ENCODE measurements at regions not wholly inside any gene's neighbourhood (a gene's known extent, or its start where the extent isn't known, plus 50 kb on each side); places are given as distances from the start of the nearest gene placed in this dataset.

DNA sequence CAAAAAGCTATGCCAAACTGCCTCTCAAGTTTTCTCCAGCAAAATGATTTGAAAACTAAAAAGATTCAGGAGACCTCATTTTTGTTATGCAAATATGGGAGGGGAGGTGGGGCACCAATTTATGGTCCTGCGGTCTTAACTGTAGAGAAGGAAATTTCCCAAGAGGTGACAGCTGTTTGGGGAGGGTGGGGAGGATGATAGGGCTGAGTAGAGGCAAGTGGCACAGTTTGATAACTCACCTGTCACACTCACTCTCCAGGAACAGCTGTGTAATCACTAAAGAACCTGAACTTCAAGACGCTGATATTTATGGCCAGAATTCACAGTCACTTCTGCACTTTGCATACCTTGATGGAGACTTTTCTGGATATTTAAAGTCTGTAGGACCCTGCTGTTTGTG is 232.9 kb upstream of the STARD13 start:
- no peak for DNase-seq
- 11 to 54% (median 33%) methylated on average over 2 of the region's 2 CpGs for WGBS, 3 donors
- no peaks in the 10 kb centered on the region for H3K4me1 ChIP-seq (ENCODE audit: control insufficient read depth in 3 of 3, insufficient read depth in 2 of 3, low read depth in 1 of 3, low read length in 2 of 3)
- H3K27ac ChIP-seq (ENCODE audit: low read depth in 1 of 3, low read length in 2 of 3): no peak overlapping the region
- no peaks in the 10 kb centered on the region for H3K27me3 ChIP-seq (ENCODE audit: control insufficient read depth in 3 of 3, insufficient read depth in 3 of 3, low read length in 3 of 3)
- H3K36me3 ChIP-seq (ENCODE audit: control insufficient read depth in 3 of 3, insufficient read depth in 2 of 3, low read depth in 1 of 3, low read length in 3 of 3): no peaks in the 10 kb centered on the region
- H3K9me3 ChIP-seq (ENCODE audit: control insufficient read depth in 2 of 2, insufficient read depth in 1 of 2, low read depth in 1 of 2, low read length in 1 of 2): no peaks in the 10 kb centered on the region
- H3K4me3 ChIP-seq (ENCODE audit: low read depth in 1 of 3, low read length in 3 of 3): no peak overlapping the region
- no peak for FAIRE-seq

DNA sequence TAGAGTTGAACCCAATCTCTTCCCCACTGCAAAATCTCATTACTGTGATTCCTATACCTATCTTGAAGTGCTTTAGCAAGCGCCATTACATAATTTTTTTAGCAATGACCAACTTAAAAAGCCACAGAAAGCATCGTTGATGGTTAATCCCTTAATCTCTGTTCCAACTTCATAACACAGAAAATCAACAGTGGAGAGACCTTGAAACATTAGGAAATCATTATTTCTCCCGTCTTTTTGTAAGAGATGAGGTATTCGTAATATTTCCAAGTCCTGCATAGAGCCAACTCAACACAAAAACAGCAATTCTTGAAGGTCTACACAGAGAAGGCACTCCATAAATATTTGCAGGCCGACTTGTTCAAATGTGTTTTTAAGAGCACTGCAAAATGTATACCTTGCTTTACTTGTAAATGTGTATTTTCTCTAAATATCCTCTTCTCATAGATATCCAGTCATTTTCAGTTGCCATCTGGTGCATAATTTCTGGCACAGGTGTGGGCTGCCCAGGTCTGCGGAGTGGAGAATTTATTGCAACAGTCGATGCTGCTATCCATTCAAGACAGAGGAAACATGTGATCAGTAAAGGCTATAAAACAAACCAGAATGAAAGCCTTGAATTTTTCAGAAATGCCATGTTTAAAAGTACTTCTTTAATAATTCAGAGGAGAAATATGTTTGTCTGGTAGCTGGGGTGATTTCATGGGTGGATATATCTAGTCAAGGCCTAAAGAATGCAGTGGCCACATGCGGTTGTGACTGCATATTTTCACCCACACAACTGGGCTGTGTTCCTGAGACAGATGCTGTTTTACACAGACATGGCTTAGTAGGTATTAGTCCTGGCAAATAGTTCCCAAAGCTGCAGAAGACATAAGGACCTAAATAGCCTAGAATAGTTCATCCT is 234.3 kb upstream of the STARD13 start:
- DNase-seq (no peak), FAIRE-seq (no peak)
- H3K4me3 ChIP-seq (ENCODE audit: low read depth in 1 of 3, low read length in 3 of 3): no peak overlapping the region
- no peaks in the 10 kb centered on the region for H3K27me3 ChIP-seq (ENCODE audit: control insufficient read depth in 3 of 3, insufficient read depth in 3 of 3, low read length in 3 of 3)
- no peaks in the 10 kb centered on the region for H3K36me3 ChIP-seq (ENCODE audit: control insufficient read depth in 3 of 3, insufficient read depth in 2 of 3, low read depth in 1 of 3, low read length in 3 of 3)
- no peaks in the 10 kb centered on the region for H3K9me3 ChIP-seq (ENCODE audit: control insufficient read depth in 2 of 2, insufficient read depth in 1 of 2, low read depth in 1 of 2, low read length in 1 of 2)
- no peak overlapping the region for H3K27ac ChIP-seq (ENCODE audit: low read depth in 1 of 3, low read length in 2 of 3)
- WGBS, 3 donors: 81 to 90% (median 86%) methylated on average over 8 of the region's 8 CpGs
- H3K4me1 ChIP-seq (ENCODE audit: control insufficient read depth in 3 of 3, insufficient read depth in 2 of 3, low read depth in 1 of 3, low read length in 2 of 3): no peaks in the 10 kb centered on the region

DNA sequence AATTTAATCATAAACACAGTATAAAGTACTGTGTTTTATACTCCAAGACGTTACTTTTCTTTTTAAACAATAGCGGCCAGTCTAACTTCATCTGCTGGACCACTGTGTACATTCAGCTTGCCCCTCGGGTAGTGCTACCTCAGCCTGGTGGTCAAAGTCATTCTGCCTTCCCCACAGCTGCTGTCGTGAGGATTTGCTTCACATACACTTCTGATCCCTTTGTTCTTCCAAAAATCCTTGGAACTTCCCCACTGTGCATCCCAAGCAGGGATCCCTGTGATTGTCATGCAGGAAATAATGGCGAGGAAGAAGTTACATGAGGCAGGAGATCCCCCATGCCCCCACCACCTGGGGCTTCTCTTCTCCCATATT is 234.9 kb upstream of the STARD13 start:
- H3K36me3 ChIP-seq (ENCODE audit: control insufficient read depth in 3 of 3, insufficient read depth in 2 of 3, low read depth in 1 of 3, low read length in 3 of 3): no peaks in the 10 kb centered on the region
- no peaks in the 10 kb centered on the region for H3K27me3 ChIP-seq (ENCODE audit: control insufficient read depth in 3 of 3, insufficient read depth in 3 of 3, low read length in 3 of 3)
- no peak for DNase-seq
- H3K4me3 ChIP-seq (ENCODE audit: low read depth in 1 of 3, low read length in 3 of 3): no peak overlapping the region
- 80 to 94% (median 82%) methylated on average over 5 of the region's 5 CpGs for WGBS, 3 donors
- no peaks in the 10 kb centered on the region for H3K9me3 ChIP-seq (ENCODE audit: control insufficient read depth in 2 of 2, insufficient read depth in 1 of 2, low read depth in 1 of 2, low read length in 1 of 2)
- no peaks in the 10 kb centered on the region for H3K4me1 ChIP-seq (ENCODE audit: control insufficient read depth in 3 of 3, insufficient read depth in 2 of 3, low read depth in 1 of 3, low read length in 2 of 3)
- H3K27ac ChIP-seq (ENCODE audit: low read depth in 1 of 3, low read length in 2 of 3): no peak overlapping the region
- no peak for FAIRE-seq

DNA sequence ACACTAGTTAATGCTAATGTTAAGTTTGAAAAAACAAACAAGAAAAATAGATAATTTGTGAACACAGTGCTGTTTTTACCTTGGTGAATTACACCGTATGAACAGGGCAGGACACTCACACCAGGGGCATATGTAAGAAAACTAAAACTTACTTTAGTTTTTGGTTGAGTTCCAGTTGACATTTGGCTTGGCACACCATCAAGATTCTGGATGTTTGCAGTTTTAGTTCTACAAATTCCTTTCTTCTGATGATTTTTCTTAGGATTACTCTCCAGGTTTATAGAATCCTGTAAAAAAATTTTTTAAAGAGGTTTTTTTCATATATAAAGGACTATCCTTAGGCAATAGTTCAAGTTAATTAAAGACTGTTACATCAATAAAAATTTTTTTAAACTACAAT is 238.5 kb upstream of the STARD13 start:
- 70 to 90% (median 86%) methylated on average over 1 of the region's 1 CpG for WGBS, 3 donors
- Histone ChIP-seq H3K36me3 (ENCODE audit: control insufficient read depth in 3 of 3, insufficient read depth in 2 of 3, low read depth in 1 of 3, low read length in 3 of 3) (no peaks in the 10 kb centered on the region), H3K27me3 (ENCODE audit: control insufficient read depth in 3 of 3, insufficient read depth in 3 of 3, low read length in 3 of 3) (no peaks in the 10 kb centered on the region), H3K27ac (ENCODE audit: low read depth in 1 of 3, low read length in 2 of 3) (no peak overlapping the region), H3K4me3 (ENCODE audit: low read depth in 1 of 3, low read length in 3 of 3) (no peak overlapping the region), H3K4me1 (ENCODE audit: control insufficient read depth in 3 of 3, insufficient read depth in 2 of 3, low read depth in 1 of 3, low read length in 2 of 3) (no peaks in the 10 kb centered on the region), H3K9me3 (ENCODE audit: control insufficient read depth in 2 of 2, insufficient read depth in 1 of 2, low read depth in 1 of 2, low read length in 1 of 2) (no peaks in the 10 kb centered on the region)
- FAIRE-seq (peak; percentile 19), DNase-seq (no peak)

DNA sequence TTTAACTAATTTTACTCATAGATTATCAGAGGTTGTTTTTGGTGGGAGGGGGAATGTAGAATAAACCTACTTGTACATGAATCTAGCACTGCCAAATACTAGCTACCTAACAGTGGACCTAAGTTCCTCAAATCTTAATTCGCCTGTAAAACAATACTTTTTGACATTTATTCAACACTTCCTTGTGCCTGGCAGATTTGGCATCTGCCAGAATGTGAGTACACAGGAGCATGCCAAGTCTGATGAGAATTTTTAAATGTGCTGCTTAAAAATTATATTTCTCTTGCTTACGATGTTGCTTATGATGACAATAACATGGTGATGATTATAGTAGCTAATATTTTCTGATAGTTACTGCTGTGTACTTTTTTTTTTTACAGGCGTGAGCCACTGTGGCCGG is 240.2 kb upstream of the STARD13 start:
- DNase-seq (no peak), FAIRE-seq (no peak)
- Histone ChIP-seq H3K4me3 (ENCODE audit: low read depth in 1 of 3, low read length in 3 of 3) (no peak overlapping the region), H3K4me1 (ENCODE audit: control insufficient read depth in 3 of 3, insufficient read depth in 2 of 3, low read depth in 1 of 3, low read length in 2 of 3) (no peaks in the 10 kb centered on the region), H3K36me3 (ENCODE audit: control insufficient read depth in 3 of 3, insufficient read depth in 2 of 3, low read depth in 1 of 3, low read length in 3 of 3) (no peaks in the 10 kb centered on the region), H3K27me3 (ENCODE audit: control insufficient read depth in 3 of 3, insufficient read depth in 3 of 3, low read length in 3 of 3) (no peaks in the 10 kb centered on the region), H3K9me3 (ENCODE audit: control insufficient read depth in 2 of 2, insufficient read depth in 1 of 2, low read depth in 1 of 2, low read length in 1 of 2) (peaks cover 0 to under 1% of the 10 kb centered on the region in 2 donors), H3K27ac (ENCODE audit: low read depth in 1 of 3, low read length in 2 of 3) (no peak overlapping the region)
- 79 to 90% (median 85%) methylated on average over 4 of the region's 4 CpGs for WGBS, 3 donors

DNA sequence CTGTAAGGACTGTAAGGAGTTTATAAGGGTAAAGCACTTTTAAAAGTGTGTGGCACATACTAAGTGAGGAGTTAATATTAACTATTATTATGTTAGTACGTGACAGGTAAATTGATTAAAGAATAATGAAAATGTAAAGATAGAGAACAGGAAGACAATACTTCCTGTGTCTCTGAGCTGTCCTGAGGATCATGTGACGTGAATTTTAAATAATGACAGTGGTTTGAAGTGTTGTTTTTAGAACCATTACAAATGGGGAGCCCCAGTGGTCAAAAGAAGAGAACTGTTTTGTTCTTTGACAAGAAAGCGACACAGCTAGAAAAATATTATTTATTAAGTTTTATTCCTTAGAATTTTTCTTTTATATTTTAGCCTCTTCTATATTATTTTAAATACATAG is 241.2 kb upstream of the STARD13 start:
- FAIRE-seq (no peak), DNase-seq (no peak)
- WGBS, 3 donors: 60 to 71% (median 61%) methylated on average over 3 of the region's 3 CpGs
- H3K36me3 ChIP-seq (ENCODE audit: control insufficient read depth in 3 of 3, insufficient read depth in 2 of 3, low read depth in 1 of 3, low read length in 3 of 3): no peaks in the 10 kb centered on the region
- H3K4me1 ChIP-seq (ENCODE audit: control insufficient read depth in 3 of 3, insufficient read depth in 2 of 3, low read depth in 1 of 3, low read length in 2 of 3): no peaks in the 10 kb centered on the region
- no peaks in the 10 kb centered on the region for H3K27me3 ChIP-seq (ENCODE audit: control insufficient read depth in 3 of 3, insufficient read depth in 3 of 3, low read length in 3 of 3)
- no peak overlapping the region for H3K27ac ChIP-seq (ENCODE audit: low read depth in 1 of 3, low read length in 2 of 3)
- peaks cover 0 to 4% of the 10 kb centered on the region in 2 donors for H3K9me3 ChIP-seq (ENCODE audit: control insufficient read depth in 2 of 2, insufficient read depth in 1 of 2, low read depth in 1 of 2, low read length in 1 of 2)
- H3K4me3 ChIP-seq (ENCODE audit: low read depth in 1 of 3, low read length in 3 of 3): no peak overlapping the region

DNA sequence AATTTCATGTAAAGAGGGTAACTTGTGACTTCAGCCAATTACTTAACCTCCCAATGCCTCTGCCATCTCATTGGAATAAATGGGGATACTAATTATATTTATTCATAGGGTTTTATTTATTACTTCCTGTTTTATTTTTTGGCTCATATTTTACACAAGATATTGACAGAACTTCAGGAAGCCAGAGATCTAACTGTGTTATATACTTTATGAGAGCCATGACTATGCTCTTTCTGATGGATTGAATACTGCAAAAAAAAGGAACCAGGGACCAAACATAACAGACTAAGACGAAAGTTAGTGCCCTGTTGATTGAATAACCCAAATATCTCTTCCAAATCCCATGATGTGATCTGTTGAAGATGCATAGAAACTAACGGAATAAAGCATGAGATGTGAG is 243.3 kb upstream of the STARD13 start:
- Histone ChIP-seq H3K27ac (ENCODE audit: low read depth in 1 of 3, low read length in 2 of 3) (no peak overlapping the region), H3K36me3 (ENCODE audit: control insufficient read depth in 3 of 3, insufficient read depth in 2 of 3, low read depth in 1 of 3, low read length in 3 of 3) (no peaks in the 10 kb centered on the region), H3K9me3 (ENCODE audit: control insufficient read depth in 2 of 2, insufficient read depth in 1 of 2, low read depth in 1 of 2, low read length in 1 of 2) (peaks cover 0 to 4% of the 10 kb centered on the region in 2 donors), H3K4me3 (ENCODE audit: low read depth in 1 of 3, low read length in 3 of 3) (no peak overlapping the region), H3K27me3 (ENCODE audit: control insufficient read depth in 3 of 3, insufficient read depth in 3 of 3, low read length in 3 of 3) (no peaks in the 10 kb centered on the region), H3K4me1 (ENCODE audit: control insufficient read depth in 3 of 3, insufficient read depth in 2 of 3, low read depth in 1 of 3, low read length in 2 of 3) (no peaks in the 10 kb centered on the region)
- DNase-seq: no peak
- no peak for FAIRE-seq
- 84 to 92% (median 88%) methylated on average over 2 of the region's 2 CpGs for WGBS, 3 donors

DNA sequence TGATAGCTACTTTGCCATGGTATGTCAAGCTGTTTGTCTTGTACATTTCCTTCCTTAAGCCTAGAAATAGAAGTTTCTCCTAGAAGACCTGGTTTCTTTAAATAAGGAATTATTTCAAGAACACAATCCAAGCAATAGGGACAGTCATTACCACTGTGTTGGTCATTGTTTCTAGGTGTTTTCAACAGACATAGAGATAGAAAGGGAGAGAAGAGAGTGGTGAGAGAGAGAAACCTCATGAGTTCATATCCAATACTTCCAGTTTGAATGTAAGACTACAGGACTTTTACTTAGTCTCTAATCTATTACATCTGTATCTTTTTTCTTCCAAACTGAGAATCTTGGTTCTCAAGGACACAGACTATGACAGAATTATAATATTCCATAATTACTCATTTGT is 245.9 kb upstream of the STARD13 start:
- no peak for FAIRE-seq
- DNase-seq: no peak
- Histone ChIP-seq H3K4me1 (ENCODE audit: control insufficient read depth in 3 of 3, insufficient read depth in 2 of 3, low read depth in 1 of 3, low read length in 2 of 3) (no peaks in the 10 kb centered on the region), H3K9me3 (ENCODE audit: control insufficient read depth in 2 of 2, insufficient read depth in 1 of 2, low read depth in 1 of 2, low read length in 1 of 2) (peaks cover 0 to 4% of the 10 kb centered on the region in 2 donors), H3K36me3 (ENCODE audit: control insufficient read depth in 3 of 3, insufficient read depth in 2 of 3, low read depth in 1 of 3, low read length in 3 of 3) (no peaks in the 10 kb centered on the region), H3K27me3 (ENCODE audit: control insufficient read depth in 3 of 3, insufficient read depth in 3 of 3, low read length in 3 of 3) (no peaks in the 10 kb centered on the region), H3K4me3 (ENCODE audit: low read depth in 1 of 3, low read length in 3 of 3) (no peak overlapping the region), H3K27ac (ENCODE audit: low read depth in 1 of 3, low read length in 2 of 3) (no peak overlapping the region)

DNA sequence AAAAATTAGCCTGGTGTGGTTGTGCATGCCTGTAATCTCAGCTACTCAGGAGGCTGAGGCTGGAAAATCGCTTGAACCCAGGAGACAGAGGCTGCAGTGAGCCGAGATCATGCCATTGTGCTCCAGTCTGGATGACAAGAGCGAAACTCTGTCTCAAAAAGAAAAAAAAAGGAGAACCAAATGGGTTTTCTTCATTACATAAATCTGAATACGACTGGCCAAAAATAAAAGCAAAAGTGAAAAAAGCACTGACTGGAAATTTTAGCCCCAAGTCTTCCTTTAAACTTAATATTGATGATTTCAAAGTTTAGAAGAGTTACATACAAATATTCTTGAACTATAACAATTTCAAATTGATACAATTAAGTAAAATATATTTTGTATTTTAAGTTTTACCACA is 249.5 kb upstream of the STARD13 start:
- peaks cover 0 to 4% of the 10 kb centered on the region in 2 donors for H3K9me3 ChIP-seq (ENCODE audit: control insufficient read depth in 2 of 2, insufficient read depth in 1 of 2, low read depth in 1 of 2, low read length in 1 of 2)
- DNase-seq (no peak), FAIRE-seq (peak; percentile 93)
- no peaks in the 10 kb centered on the region for H3K27me3 ChIP-seq (ENCODE audit: control insufficient read depth in 3 of 3, insufficient read depth in 3 of 3, low read length in 3 of 3)
- H3K36me3 ChIP-seq (ENCODE audit: control insufficient read depth in 3 of 3, insufficient read depth in 2 of 3, low read depth in 1 of 3, low read length in 3 of 3): no peaks in the 10 kb centered on the region
- H3K4me3 ChIP-seq (ENCODE audit: low read depth in 1 of 3, low read length in 3 of 3): no peak overlapping the region
- peaks cover 0 to 5% (median 0%) of the 10 kb centered on the region in 3 donors for H3K4me1 ChIP-seq (ENCODE audit: control insufficient read depth in 3 of 3, insufficient read depth in 2 of 3, low read depth in 1 of 3, low read length in 2 of 3)
- WGBS, 3 donors: 81 to 97% (median 81%) methylated on average over 4 of the region's 4 CpGs
- peak overlapping the region in 1 of 3 donors; percentile 31 for H3K27ac ChIP-seq (ENCODE audit: low read depth in 1 of 3, low read length in 2 of 3)

Data from small intestine (tissue), 7 donors.